ENCODE measurements at regions not wholly inside any gene's neighbourhood (a gene's known extent, or its start where the extent isn't known, plus 50 kb on each side); places are given as distances from the start of the nearest gene placed in this dataset.

- ATAC-seq, result no peak
- no peaks in the 10 kb centered on the region for H3K27me3 ChIP-seq
- no peaks in the 10 kb centered on the region for H3K4me1 ChIP-seq
- 72 to 74% methylated on average over 3 to 8 of the region's 8 CpGs for WGBS, 2 donors (ENCODE audit: low coverage in 1 of 2)
- peaks cover 0 to 20% (median 0%) of the 10 kb centered on the region in 3 donors for H3K9me3 ChIP-seq
- no peak overlapping the region for H3K4me3 ChIP-seq
- H3K36me3 ChIP-seq, result no peaks in the 10 kb centered on the region
- no peak overlapping the region for H3K27ac ChIP-seq
- TF ChIP-seq CTCF (IDR thresholded peaks at IDR 0.05), result no peak
- no peak for TF ChIP-seq POLR2A (IDR thresholded peaks at IDR 0.05)
- TF ChIP-seq EP300 (IDR thresholded peaks at IDR 0.05), result no peak
- no peak for TF ChIP-seq POLR2AphosphoS5 (IDR thresholded peaks at IDR 0.05)
These were observed 96.1 kb upstream of the CDK6 start for GRCh38 chr7:92932450-92932849.

GRCh38 chr7:92930404-92930803 is 94.0 kb upstream of the CDK6 start:
- ATAC-seq, result no peak
- TF ChIP-seq EP300 (IDR thresholded peaks at IDR 0.05) (no peak), POLR2AphosphoS5 (IDR thresholded peaks at IDR 0.05) (no peak), CTCF (IDR thresholded peaks at IDR 0.05) (no peak), POLR2A (IDR thresholded peaks at IDR 0.05) (no peak)
- 40 to 50% methylated on average over 1 of the region's 1 CpG for WGBS, 2 donors (ENCODE audit: low coverage in 1 of 2)

GRCh38 chr7:92926697-92927044 is 90.3 kb upstream of the CDK6 start:
- H3K36me3 ChIP-seq, result no peaks in the 10 kb centered on the region
- H3K27me3 ChIP-seq, result no peaks in the 10 kb centered on the region
- ATAC-seq, result no peak
- WGBS, 2 donors (ENCODE audit: low coverage in 1 of 2), result 87 to 90% methylated on average over 3 to 4 of the region's 8 CpGs
- H3K4me1 ChIP-seq, result no peaks in the 10 kb centered on the region
- no peak overlapping the region for H3K4me3 ChIP-seq
- H3K9me3 ChIP-seq, result peaks cover 0 to 20% (median 0%) of the 10 kb centered on the region in 3 donors
- no peak overlapping the region for H3K27ac ChIP-seq
- TF ChIP-seq CTCF (IDR thresholded peaks at IDR 0.05) (no peak), POLR2A (IDR thresholded peaks at IDR 0.05) (no peak), EP300 (IDR thresholded peaks at IDR 0.05) (no peak)

More at GRCh38 chr7:92930404-92930803, 94.0 kb upstream of the CDK6 start:
- no peak overlapping the region for H3K27ac ChIP-seq
- no peaks in the 10 kb centered on the region for H3K36me3 ChIP-seq
- H3K9me3 ChIP-seq, result peaks cover 0 to 20% (median 0%) of the 10 kb centered on the region in 3 donors
- H3K4me1 ChIP-seq, result no peaks in the 10 kb centered on the region
- no peaks in the 10 kb centered on the region for H3K27me3 ChIP-seq
- no peak overlapping the region for H3K4me3 ChIP-seq

GRCh38 chr7:92925876-92926696 is 89.7 kb upstream of the CDK6 start:
- ATAC-seq, result no peak
- Histone ChIP-seq H3K9me3 (peaks cover 0 to 20% (median 0%) of the 10 kb centered on the region in 3 donors), H3K36me3 (no peaks in the 10 kb centered on the region), H3K27ac (no peak overlapping the region), H3K27me3 (no peaks in the 10 kb centered on the region), H3K4me1 (no peaks in the 10 kb centered on the region), H3K4me3 (no peak overlapping the region)
- TF ChIP-seq POLR2AphosphoS5 (IDR thresholded peaks at IDR 0.05) (no peak), EP300 (IDR thresholded peaks at IDR 0.05) (no peak), CTCF (IDR thresholded peaks at IDR 0.05) (no peak), POLR2A (IDR thresholded peaks at IDR 0.05) (no peak)
- WGBS, 2 donors (ENCODE audit: low coverage in 1 of 2), result 56% methylated on average over 3 of the region's 9 CpGs; no CpG with 5 or more reads in 1 of the 2 donors

GRCh38 chr7:92924800-92925199 is 88.4 kb upstream of the CDK6 start:
- 80 to 97% methylated on average over 1 to 6 of the region's 15 CpGs for WGBS, 2 donors (ENCODE audit: low coverage in 1 of 2)
- Histone ChIP-seq H3K36me3 (no peaks in the 10 kb centered on the region), H3K4me3 (no peak overlapping the region), H3K27ac (no peak overlapping the region), H3K9me3 (peaks cover 0 to 9% (median 0%) of the 10 kb centered on the region in 3 donors), H3K27me3 (no peaks in the 10 kb centered on the region), H3K4me1 (no peaks in the 10 kb centered on the region)
- ATAC-seq, result no peak
- TF ChIP-seq EP300 (IDR thresholded peaks at IDR 0.05), result no peak
- TF ChIP-seq POLR2A (IDR thresholded peaks at IDR 0.05), result no peak
- TF ChIP-seq CTCF (IDR thresholded peaks at IDR 0.05), result no peak
- no peak for TF ChIP-seq POLR2AphosphoS5 (IDR thresholded peaks at IDR 0.05)
